ENCODE measurements at regions not wholly inside any gene's neighbourhood (a gene's known extent, or its start where the extent isn't known, plus 50 kb on each side); places are given as distances from the start of the nearest gene placed in this dataset.

GRCh38 chr2:120480346-120480902 lies 134.5 kb downstream of the INHBB start:
- no peaks in the 10 kb centered on the region for H4K20me1 ChIP-seq (ENCODE audit: low read depth)
- peaks cover 94% of the 10 kb centered on the region for H3K27me3 ChIP-seq
- no peak overlapping the region for H2AFZ ChIP-seq (replicated peaks)
- no peak overlapping the region for H3K4me3 Mint-ChIP-seq
- H3K4me1 Mint-ChIP-seq, result peaks cover 6% of the 10 kb centered on the region
- H3K9ac ChIP-seq, result no peak overlapping the region
- H3K27me3 Mint-ChIP-seq (ENCODE audit: insufficient read depth, low read depth), result peaks cover 31% of the 10 kb centered on the region
- H3K4me1 ChIP-seq, result no peaks in the 10 kb centered on the region
- no peaks in the 10 kb centered on the region for H3K9me3 Mint-ChIP-seq
- H3K4me3 ChIP-seq, result no peak overlapping the region
- H3K79me2 ChIP-seq (ENCODE audit: low read depth), result no peaks in the 10 kb centered on the region
- DNase-seq (ENCODE audit: low spot score), result no peak
- no peaks in the 10 kb centered on the region for H3K36me3 Mint-ChIP-seq
- no peaks in the 10 kb centered on the region for H3K9me3 ChIP-seq (ENCODE audit: low read depth)
- H3F3A ChIP-seq (ENCODE audit: low read depth), result no peaks in the 10 kb centered on the region
- H3K4me2 ChIP-seq, result no peak overlapping the region
- H3K36me3 ChIP-seq, result no peaks in the 10 kb centered on the region
- TF ChIP-seq, protein P1, sequence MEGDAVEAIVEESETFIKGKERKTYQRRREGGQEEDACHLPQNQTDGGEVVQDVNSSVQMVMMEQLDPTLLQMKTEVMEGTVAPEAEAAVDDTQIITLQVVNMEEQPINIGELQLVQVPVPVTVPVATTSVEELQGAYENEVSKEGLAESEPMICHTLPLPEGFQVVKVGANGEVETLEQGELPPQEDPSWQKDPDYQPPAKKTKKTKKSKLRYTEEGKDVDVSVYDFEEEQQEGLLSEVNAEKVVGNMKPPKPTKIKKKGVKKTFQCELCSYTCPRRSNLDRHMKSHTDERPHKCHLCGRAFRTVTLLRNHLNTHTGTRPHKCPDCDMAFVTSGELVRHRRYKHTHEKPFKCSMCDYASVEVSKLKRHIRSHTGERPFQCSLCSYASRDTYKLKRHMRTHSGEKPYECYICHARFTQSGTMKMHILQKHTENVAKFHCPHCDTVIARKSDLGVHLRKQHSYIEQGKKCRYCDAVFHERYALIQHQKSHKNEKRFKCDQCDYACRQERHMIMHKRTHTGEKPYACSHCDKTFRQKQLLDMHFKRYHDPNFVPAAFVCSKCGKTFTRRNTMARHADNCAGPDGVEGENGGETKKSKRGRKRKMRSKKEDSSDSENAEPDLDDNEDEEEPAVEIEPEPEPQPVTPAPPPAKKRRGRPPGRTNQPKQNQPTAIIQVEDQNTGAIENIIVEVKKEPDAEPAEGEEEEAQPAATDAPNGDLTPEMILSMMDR (IDR thresholded peaks at IDR 0.05), result no peak
- H3K27ac ChIP-seq, result no peak overlapping the region
- H3K27ac Mint-ChIP-seq, result no peak overlapping the region

DNA sequence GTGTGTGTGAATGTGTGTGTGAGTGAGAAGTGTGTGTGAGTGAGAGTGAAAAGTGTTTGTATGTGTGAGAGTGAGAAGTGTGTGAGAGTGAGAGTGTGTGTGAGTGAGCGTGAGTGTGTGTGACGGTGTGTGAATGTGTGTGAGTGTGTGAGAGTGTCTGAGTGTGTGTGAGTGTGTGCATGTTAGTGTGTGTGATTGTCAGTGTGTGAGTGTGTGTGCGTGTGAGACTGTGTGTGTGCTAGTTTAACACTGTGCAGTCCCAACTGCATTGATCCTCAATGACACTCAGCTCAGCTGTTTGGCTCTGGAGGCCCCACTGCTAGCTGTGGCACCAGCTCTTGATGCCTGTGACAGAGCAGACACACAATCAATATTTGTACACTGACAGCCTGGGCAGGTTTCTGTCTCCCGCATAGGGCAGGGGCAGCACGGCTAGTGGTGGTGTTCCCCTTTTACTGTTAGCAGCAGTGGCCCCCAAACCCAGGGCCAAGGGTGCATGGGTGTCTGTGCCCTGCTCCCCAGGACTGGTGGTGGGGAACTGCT lies 135.0 kb downstream of the INHBB start:
- no peak for DNase-seq (ENCODE audit: low spot score)
- Mint-ChIP-seq H3K9me3 (no peaks in the 10 kb centered on the region), H3K4me3 (no peak overlapping the region), H3K36me3 (no peaks in the 10 kb centered on the region), H3K27ac (no peak overlapping the region), H3K27me3 (ENCODE audit: insufficient read depth, low read depth) (peaks cover 32% of the 10 kb centered on the region), H3K4me1 (peaks cover 6% of the 10 kb centered on the region)
- H2AFZ ChIP-seq (replicated peaks), result no peak overlapping the region
- H3K9ac ChIP-seq, result no peak overlapping the region
- no peaks in the 10 kb centered on the region for H3K4me1 ChIP-seq
- TF ChIP-seq EZH2 (IDR thresholded peaks at IDR 0.05) (no peak), EZH2phosphoT487 (IDR thresholded peaks at IDR 0.05) (no peak)
- TF ChIP-seq, protein P1 (IDR thresholded peaks at IDR 0.05), result no peak
- no peak overlapping the region for H3K4me2 ChIP-seq
- no peaks in the 10 kb centered on the region for H3K36me3 ChIP-seq
- no peak overlapping the region for H3K27ac ChIP-seq
- no peaks in the 10 kb centered on the region for H3K79me2 ChIP-seq (ENCODE audit: low read depth)
- H4K20me1 ChIP-seq (ENCODE audit: low read depth), result no peaks in the 10 kb centered on the region
- no peaks in the 10 kb centered on the region for H3F3A ChIP-seq (ENCODE audit: low read depth)
- no peaks in the 10 kb centered on the region for H3K9me3 ChIP-seq (ENCODE audit: low read depth)
- no peak overlapping the region for H3K4me3 ChIP-seq
- peaks cover 94% of the 10 kb centered on the region for H3K27me3 ChIP-seq

DNA sequence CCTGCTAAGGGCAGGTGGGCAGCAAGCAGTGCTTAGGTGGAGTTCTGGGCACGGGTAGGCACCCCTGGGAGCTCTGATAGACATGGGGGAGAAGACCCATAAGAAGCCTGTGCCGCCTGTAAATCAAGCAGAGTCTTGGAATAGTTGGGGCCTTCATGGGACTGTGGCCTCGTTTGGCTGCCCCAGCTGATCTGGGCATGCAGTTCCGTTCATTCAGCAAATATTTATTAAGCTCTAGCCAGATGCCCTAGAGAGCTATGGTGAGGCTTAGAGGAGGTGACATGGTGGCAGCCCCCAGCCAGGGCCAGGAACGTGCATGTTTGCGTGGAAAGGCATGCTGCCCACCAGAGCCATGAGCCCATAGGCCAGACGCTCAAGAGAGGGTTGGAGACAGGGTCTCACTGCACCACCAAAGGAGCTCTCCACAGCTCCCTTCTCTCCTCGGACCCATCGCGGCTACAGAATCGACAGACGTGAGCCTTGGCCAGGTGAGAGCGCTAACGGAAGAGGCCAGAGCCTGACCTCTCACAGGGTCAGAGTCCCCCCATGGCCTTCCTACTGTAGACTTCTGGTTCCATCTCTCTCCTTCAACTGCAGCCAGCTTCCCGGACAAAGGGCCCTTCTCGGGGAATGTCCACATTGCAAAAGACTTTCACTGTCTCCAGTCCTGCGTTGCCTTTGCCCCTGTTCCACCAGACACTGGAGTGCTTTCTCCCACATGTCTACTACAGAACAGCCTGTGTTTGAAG lies 135.7 kb downstream of the INHBB start:
- no peak overlapping the region for H3K27ac ChIP-seq
- Mint-ChIP-seq H3K27me3 (ENCODE audit: insufficient read depth, low read depth) (peaks cover 30% of the 10 kb centered on the region), H3K4me1 (peaks cover 6% of the 10 kb centered on the region), H3K36me3 (no peaks in the 10 kb centered on the region), H3K27ac (no peak overlapping the region), H3K4me3 (no peak overlapping the region), H3K9me3 (no peaks in the 10 kb centered on the region)
- TF ChIP-seq, protein P1 (IDR thresholded peaks at IDR 0.05), result no peak
- TF ChIP-seq EZH2phosphoT487 (IDR thresholded peaks at IDR 0.05) (no peak), EZH2 (IDR thresholded peaks at IDR 0.05) (no peak)
- H2AFZ ChIP-seq (replicated peaks), result no peak overlapping the region
- no peak overlapping the region for H3K4me3 ChIP-seq
- H3F3A ChIP-seq (ENCODE audit: low read depth), result no peaks in the 10 kb centered on the region
- peaks cover 90% of the 10 kb centered on the region for H3K27me3 ChIP-seq
- H3K4me1 ChIP-seq, result no peaks in the 10 kb centered on the region
- no peak for DNase-seq (ENCODE audit: low spot score)
- H4K20me1 ChIP-seq (ENCODE audit: low read depth), result no peaks in the 10 kb centered on the region
- no peaks in the 10 kb centered on the region for H3K79me2 ChIP-seq (ENCODE audit: low read depth)
- H3K36me3 ChIP-seq, result no peaks in the 10 kb centered on the region
- no peak overlapping the region for H3K9ac ChIP-seq
- no peaks in the 10 kb centered on the region for H3K9me3 ChIP-seq (ENCODE audit: low read depth)
- H3K4me2 ChIP-seq, result no peak overlapping the region
